OCI-LY3 (cell line): ENCODE measurements at regions not wholly inside any gene's neighbourhood (a gene's known extent, or its start where the extent isn't known, plus 50 kb on each side); places are given as distances from the start of the nearest gene placed in this dataset.

ENCODE experiments used
- EZH2phosphoT487 ChIP-seq: fragments of 200-600 bp; shearing (Covaris generic); IDR thresholded peaks from 2 replicates; pipeline ENCODE4 v1.6.1; 2018; ENCODE audit warnings: antibody characterized with exemption, mixed run types, low read depth
- TF ChIP-seq, protein P1 (sequence below): fragments of 200-600, 300-600 bp; sonication (generic); IDR thresholded peaks from 2 replicates; pipeline ENCODE4 v1.5.1; 2014; ENCODE audit warnings: antibody characterized with exemption, low read length, low read depth

DNA sequence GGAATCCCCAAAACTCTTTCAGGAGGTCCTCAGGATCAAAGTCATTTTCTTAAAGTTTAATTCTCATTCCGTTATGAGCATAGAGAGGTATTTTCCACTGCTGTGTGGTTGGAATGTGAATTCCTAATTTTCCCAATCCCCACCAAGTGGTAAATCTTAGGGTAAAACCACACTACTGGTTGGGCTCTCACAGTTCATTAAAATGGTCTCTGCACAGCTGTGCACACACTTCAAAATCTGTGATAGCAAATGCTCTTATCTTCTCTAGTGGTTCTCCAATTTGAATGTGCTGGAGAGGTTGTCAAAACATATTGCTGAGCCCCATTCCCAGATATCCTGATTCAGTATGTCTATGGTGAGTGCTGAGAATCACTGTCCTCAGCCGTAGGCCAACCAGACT lies 189.1 kb downstream of the BMP4 start:
- TF ChIP-seq, protein P1, sequence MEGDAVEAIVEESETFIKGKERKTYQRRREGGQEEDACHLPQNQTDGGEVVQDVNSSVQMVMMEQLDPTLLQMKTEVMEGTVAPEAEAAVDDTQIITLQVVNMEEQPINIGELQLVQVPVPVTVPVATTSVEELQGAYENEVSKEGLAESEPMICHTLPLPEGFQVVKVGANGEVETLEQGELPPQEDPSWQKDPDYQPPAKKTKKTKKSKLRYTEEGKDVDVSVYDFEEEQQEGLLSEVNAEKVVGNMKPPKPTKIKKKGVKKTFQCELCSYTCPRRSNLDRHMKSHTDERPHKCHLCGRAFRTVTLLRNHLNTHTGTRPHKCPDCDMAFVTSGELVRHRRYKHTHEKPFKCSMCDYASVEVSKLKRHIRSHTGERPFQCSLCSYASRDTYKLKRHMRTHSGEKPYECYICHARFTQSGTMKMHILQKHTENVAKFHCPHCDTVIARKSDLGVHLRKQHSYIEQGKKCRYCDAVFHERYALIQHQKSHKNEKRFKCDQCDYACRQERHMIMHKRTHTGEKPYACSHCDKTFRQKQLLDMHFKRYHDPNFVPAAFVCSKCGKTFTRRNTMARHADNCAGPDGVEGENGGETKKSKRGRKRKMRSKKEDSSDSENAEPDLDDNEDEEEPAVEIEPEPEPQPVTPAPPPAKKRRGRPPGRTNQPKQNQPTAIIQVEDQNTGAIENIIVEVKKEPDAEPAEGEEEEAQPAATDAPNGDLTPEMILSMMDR: no peak
- TF ChIP-seq EZH2phosphoT487: no peak
